ENCODE measurements at regions not wholly inside any gene's neighbourhood (a gene's known extent, or its start where the extent isn't known, plus 50 kb on each side); places are given as distances from the start of the nearest gene placed in this dataset.

DNA sequence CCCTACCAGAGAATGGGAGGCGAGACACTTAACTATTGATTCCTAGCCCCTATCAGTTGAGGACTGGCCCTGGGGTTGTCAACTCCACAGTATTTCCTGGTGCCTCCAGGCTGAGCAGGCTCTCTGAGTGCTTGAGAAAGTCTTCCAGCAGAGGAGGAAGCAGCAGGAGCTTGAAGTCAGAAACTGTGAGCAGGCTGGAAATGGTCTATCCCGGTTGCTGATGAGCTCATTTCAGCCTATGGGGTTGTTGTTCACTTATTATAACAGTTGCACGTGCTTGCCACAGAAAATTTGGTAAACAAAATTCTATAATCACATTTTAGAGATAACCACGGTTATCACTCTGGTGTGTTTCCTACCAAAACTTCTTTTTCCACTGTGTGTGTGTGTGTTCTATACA is 254.7 kb upstream of the THUMPD2 start:
- TF ChIP-seq, protein P1, sequence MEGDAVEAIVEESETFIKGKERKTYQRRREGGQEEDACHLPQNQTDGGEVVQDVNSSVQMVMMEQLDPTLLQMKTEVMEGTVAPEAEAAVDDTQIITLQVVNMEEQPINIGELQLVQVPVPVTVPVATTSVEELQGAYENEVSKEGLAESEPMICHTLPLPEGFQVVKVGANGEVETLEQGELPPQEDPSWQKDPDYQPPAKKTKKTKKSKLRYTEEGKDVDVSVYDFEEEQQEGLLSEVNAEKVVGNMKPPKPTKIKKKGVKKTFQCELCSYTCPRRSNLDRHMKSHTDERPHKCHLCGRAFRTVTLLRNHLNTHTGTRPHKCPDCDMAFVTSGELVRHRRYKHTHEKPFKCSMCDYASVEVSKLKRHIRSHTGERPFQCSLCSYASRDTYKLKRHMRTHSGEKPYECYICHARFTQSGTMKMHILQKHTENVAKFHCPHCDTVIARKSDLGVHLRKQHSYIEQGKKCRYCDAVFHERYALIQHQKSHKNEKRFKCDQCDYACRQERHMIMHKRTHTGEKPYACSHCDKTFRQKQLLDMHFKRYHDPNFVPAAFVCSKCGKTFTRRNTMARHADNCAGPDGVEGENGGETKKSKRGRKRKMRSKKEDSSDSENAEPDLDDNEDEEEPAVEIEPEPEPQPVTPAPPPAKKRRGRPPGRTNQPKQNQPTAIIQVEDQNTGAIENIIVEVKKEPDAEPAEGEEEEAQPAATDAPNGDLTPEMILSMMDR (IDR thresholded peaks at IDR 0.05), result no peak
- TF ChIP-seq POLR2A (IDR thresholded peaks at IDR 0.05), result no peak
- no peak for TF ChIP-seq EP300 (IDR thresholded peaks at IDR 0.05)

Data from ovary (tissue), 3 donors.